ENCODE measurements at regions not wholly inside any gene's neighbourhood (a gene's known extent, or its start where the extent isn't known, plus 50 kb on each side); places are given as distances from the start of the nearest gene placed in this dataset.

GRCh38 chr3:107947203-107947602, 143.6 kb downstream of the CD47 start:
- no peaks in the 10 kb centered on the region for H4K20me1 ChIP-seq (ENCODE audit: insufficient read depth, low read length, poor library complexity, severe bottlenecking)
- H3K4me3 ChIP-seq (ENCODE audit: low read length, poor library complexity, severe bottlenecking): no peak overlapping the region
- no peak overlapping the region for H2AFZ ChIP-seq (ENCODE audit: low read length)
- H3F3A ChIP-seq (ENCODE audit: low read depth): no peaks in the 10 kb centered on the region
- no peak overlapping the region for H3K9ac ChIP-seq (ENCODE audit: low read depth, low read length, poor library complexity, severe bottlenecking)
- no peaks in the 10 kb centered on the region for H3K9me3 ChIP-seq (ENCODE audit: insufficient read depth, low read depth, low read length)
- H3K4me1 ChIP-seq (ENCODE audit: insufficient read depth, low read length, poor library complexity, severe bottlenecking): peaks cover 55% of the 10 kb centered on the region
- no peaks in the 10 kb centered on the region for H3K27me3 ChIP-seq (ENCODE audit: insufficient read depth, low read length, poor library complexity, severe bottlenecking)
- TF ChIP-seq EZH2phosphoT487 (IDR thresholded peaks at IDR 0.05; ENCODE audit: borderline replicate concordance): no peak
- TF ChIP-seq CTCF (conservative IDR thresholded peaks at IDR 0.05; ENCODE audit: low read length): no peak
- no peaks in the 10 kb centered on the region for H3K9me2 ChIP-seq (replicated peaks; ENCODE audit: low read depth, low read length)
- no peaks in the 10 kb centered on the region for H3K79me2 ChIP-seq (ENCODE audit: insufficient read depth, low read length)
- H3K4me2 ChIP-seq (ENCODE audit: low read depth, low read length, poor library complexity, severe bottlenecking): no peak overlapping the region
- no peaks in the 10 kb centered on the region for H3K36me3 ChIP-seq (ENCODE audit: insufficient read depth, low read length)

- H3K9me2 ChIP-seq (replicated peaks; ENCODE audit: low read depth, low read length): no peaks in the 10 kb centered on the region
- H3K9me3 ChIP-seq (ENCODE audit: insufficient read depth, low read depth, low read length): no peaks in the 10 kb centered on the region
- H3K79me2 ChIP-seq (ENCODE audit: insufficient read depth, low read length): no peaks in the 10 kb centered on the region
- no peaks in the 10 kb centered on the region for H3K27me3 ChIP-seq (ENCODE audit: insufficient read depth, low read length, poor library complexity, severe bottlenecking)
- no peaks in the 10 kb centered on the region for H3K36me3 ChIP-seq (ENCODE audit: insufficient read depth, low read length)
- H3K4me3 ChIP-seq (ENCODE audit: low read length, poor library complexity, severe bottlenecking): no peak overlapping the region
- H2AFZ ChIP-seq (ENCODE audit: low read length): no peak overlapping the region
- H3K4me2 ChIP-seq (ENCODE audit: low read depth, low read length, poor library complexity, severe bottlenecking): no peak overlapping the region
- no peaks in the 10 kb centered on the region for H3F3A ChIP-seq (ENCODE audit: low read depth)
- H3K4me1 ChIP-seq (ENCODE audit: insufficient read depth, low read length, poor library complexity, severe bottlenecking): peaks cover 55% of the 10 kb centered on the region
- TF ChIP-seq CTCF (conservative IDR thresholded peaks at IDR 0.05; ENCODE audit: low read length) (0 out of 2 replicates have a peak, but pooled peaks have one; percentile 21), EZH2phosphoT487 (IDR thresholded peaks at IDR 0.05; ENCODE audit: borderline replicate concordance) (no peak)
- H4K20me1 ChIP-seq (ENCODE audit: insufficient read depth, low read length, poor library complexity, severe bottlenecking): no peaks in the 10 kb centered on the region
- H3K9ac ChIP-seq (ENCODE audit: low read depth, low read length, poor library complexity, severe bottlenecking): no peak overlapping the region
These were observed 144.1 kb downstream of the CD47 start for GRCh38 chr3:107946700-107947099.

- TF ChIP-seq CTCF (conservative IDR thresholded peaks at IDR 0.05; ENCODE audit: low read length): no peak
- no peak for TF ChIP-seq EZH2phosphoT487 (IDR thresholded peaks at IDR 0.05; ENCODE audit: borderline replicate concordance)
- Histone ChIP-seq H3F3A (ENCODE audit: low read depth) (no peaks in the 10 kb centered on the region), H3K4me1 (ENCODE audit: insufficient read depth, low read length, poor library complexity, severe bottlenecking) (peaks cover 56% of the 10 kb centered on the region), H3K36me3 (ENCODE audit: insufficient read depth, low read length) (no peaks in the 10 kb centered on the region), H4K20me1 (ENCODE audit: insufficient read depth, low read length, poor library complexity, severe bottlenecking) (no peaks in the 10 kb centered on the region), H3K4me2 (ENCODE audit: low read depth, low read length, poor library complexity, severe bottlenecking) (peak overlapping the region; percentile 17), H3K4me3 (ENCODE audit: low read length, poor library complexity, severe bottlenecking) (no peak overlapping the region), H3K9me2 (replicated peaks; ENCODE audit: low read depth, low read length) (no peaks in the 10 kb centered on the region), H2AFZ (ENCODE audit: low read length) (peak overlapping the region; percentile 29; the same call in 1 of the 2 replicates), H3K27me3 (ENCODE audit: insufficient read depth, low read length, poor library complexity, severe bottlenecking) (no peaks in the 10 kb centered on the region), H3K9me3 (ENCODE audit: insufficient read depth, low read depth, low read length) (no peaks in the 10 kb centered on the region), H3K79me2 (ENCODE audit: insufficient read depth, low read length) (no peaks in the 10 kb centered on the region), H3K9ac (ENCODE audit: low read depth, low read length, poor library complexity, severe bottlenecking) (peak overlapping the region; percentile 5)
These were observed 145.3 kb downstream of the CD47 start for GRCh38 chr3:107945417-107946094.
